IMR-90 (cell line): ENCODE measurements at regions not wholly inside any gene's neighbourhood (a gene's known extent, or its start where the extent isn't known, plus 50 kb on each side); places are given as distances from the start of the nearest gene placed in this dataset.

Source experiments
- ATAC-seq: fragments of 200-7000 bp; cut with Tn5 transposase; 2 replicates; pipeline ENCODE4 v1.9.1; 2020; ENCODE audit warnings: low read depth, mild to moderate bottlenecking, moderate library complexity
- BruUV-seq: library from RNA; stranded (reverse); fragments of 400-500 nt; replicated peaks from 2 replicates; lab custom pipeline; 2021; lab: Mats Ljungman, UMichigan
- CTCF ChIA-PET: fragments of 300-600 bp; formaldehyde crosslinking; extraction: SDS; loops from one replicate; lab custom pipeline; 2021; ENCODE audit warnings: antibody characterized with exemption; lab: Yijun Ruan, JAX
- POLR2A ChIA-PET: fragments of 300-600 bp; sonication (Branson Sonifier 250); formaldehyde crosslinking; loops from one replicate; lab custom pipeline; 2022; ENCODE audit warnings: antibody characterized with exemption; ENCODE audit not compliant: unreplicated experiment; lab: Charles Lee
- DNase-seq: peaks from one replicate; pipeline ENCODE4 v3.0.0; 2013
- H2AFZ ChIP-seq: replicated peaks from 2 replicates; pipeline ENCODE3; 2013; ENCODE audit warnings: low read length, mild to moderate bottlenecking; ENCODE audit not compliant: poor library complexity
- H2AK5ac ChIP-seq: 2 replicates; pipeline ENCODE4 v1.6.1; 2013; ENCODE audit warnings: low read depth, low read length, inconsistent platforms
- H2AK9ac ChIP-seq: replicated peaks from 2 replicates; pipeline ENCODE3; 2013; ENCODE audit warnings: mild to moderate bottlenecking, low read depth, low read length, moderate library complexity; ENCODE audit not compliant: poor library complexity
- H2BK120ac ChIP-seq: 2 replicates; pipeline ENCODE4 v1.6.1; 2013; ENCODE audit warnings: low read depth, low read length, inconsistent platforms
- H2BK15ac ChIP-seq: 3 replicates; pipeline ENCODE4 v1.6.1; 2013; ENCODE audit warnings: low read depth, low read length, inconsistent platforms
- H2BK20ac ChIP-seq: 2 replicates; pipeline ENCODE4 v1.6.1; 2013; ENCODE audit warnings: low read depth, mild to moderate bottlenecking, inconsistent platforms, low read length, moderate library complexity
- H2BK5ac ChIP-seq: 2 replicates; pipeline ENCODE4 v1.6.1; 2013; ENCODE audit warnings: mild to moderate bottlenecking, low read depth, low read length, inconsistent platforms; ENCODE audit not compliant: poor library complexity, severe bottlenecking
- H3K14ac ChIP-seq: replicated peaks from 2 replicates; pipeline ENCODE4 v1.6.1; 2013; ENCODE audit warnings: low read depth, low read length, inconsistent platforms
- H3K18ac ChIP-seq: 2 replicates; pipeline ENCODE4 v1.6.1; 2013; ENCODE audit warnings: low read depth, low read length, control low read depth
- H3K23ac ChIP-seq: 2 replicates; pipeline ENCODE4 v1.6.1; 2013; ENCODE audit warnings: low read depth, low read length, inconsistent platforms
- H3K27ac ChIP-seq: 2 replicates; pipeline ENCODE4 v1.5.1; 2013; ENCODE audit warnings: mild to moderate bottlenecking, control low read depth, low read length; ENCODE audit not compliant: insufficient read depth
- H3K27me3 ChIP-seq: 2 replicates; pipeline ENCODE4 v1.6.1; 2013; ENCODE audit warnings: low read length; ENCODE audit not compliant: control insufficient read depth, insufficient read depth
- H3K36me3 ChIP-seq: 2 replicates; pipeline ENCODE4 v1.6.1; 2013; ENCODE audit warnings: low read length, mixed read lengths; ENCODE audit not compliant: control insufficient read depth, insufficient read depth
- H3K4ac ChIP-seq: 2 replicates; pipeline ENCODE4 v1.6.1; 2013; ENCODE audit warnings: low read depth, low read length, inconsistent platforms
- H3K4me1 ChIP-seq: 2 replicates; pipeline ENCODE4 v1.6.1; 2013; ENCODE audit warnings: low read length, mixed read lengths; ENCODE audit not compliant: control insufficient read depth, insufficient read depth
- H3K4me2 ChIP-seq: 2 replicates; pipeline ENCODE4 v1.6.1; 2013; ENCODE audit warnings: low read depth, mild to moderate bottlenecking, control low read depth, low read length, moderate library complexity
- H3K4me3 ChIP-seq: 2 replicates; pipeline ENCODE4 v1.5.1; 2013; ENCODE audit warnings: low read depth, mild to moderate bottlenecking, control low read depth, low read length, moderate library complexity; ENCODE audit not compliant: insufficient read depth
- H3K56ac ChIP-seq: 2 replicates; pipeline ENCODE4 v1.6.1; 2013; ENCODE audit warnings: low read length, inconsistent platforms; ENCODE audit not compliant: insufficient read depth; ENCODE audit errors: extremely low read depth
- H3K79me1 ChIP-seq, 2 experiments: 2 replicates each; pipeline ENCODE4 v1.6.1; 2013; ENCODE audit warnings: low read length in 2 of 2, inconsistent platforms in 1 of 2, low read depth in 1 of 2
- H3K9ac ChIP-seq: 2 replicates; pipeline ENCODE4 v1.6.1; 2013; ENCODE audit warnings: low read depth, low read length, control low read depth
- H3K9me1 ChIP-seq: 2 replicates; pipeline ENCODE4 v1.6.1; 2013; ENCODE audit warnings: low read length, inconsistent platforms; ENCODE audit not compliant: insufficient read depth
- H3K9me3 ChIP-seq: 2 replicates; pipeline ENCODE4 v1.6.1; 2013; ENCODE audit warnings: low read length; ENCODE audit not compliant: control insufficient read depth, insufficient read depth
- H4K20me1 ChIP-seq: 2 replicates; pipeline ENCODE4 v1.6.1; 2013; ENCODE audit warnings: low read length, inconsistent platforms; ENCODE audit not compliant: insufficient read depth
- H4K5ac ChIP-seq: 2 replicates; pipeline ENCODE4 v1.6.1; 2013; ENCODE audit warnings: mild to moderate bottlenecking, low read depth, low read length, control low read depth
- H4K8ac ChIP-seq, 2 experiments: 2 replicates each; pipeline ENCODE4 v1.6.1; 2013; ENCODE audit warnings: low read depth in 2 of 2, low read length in 2 of 2, control low read depth in 1 of 2, inconsistent platforms in 1 of 2
- H4K91ac ChIP-seq: 2 replicates; pipeline ENCODE4 v1.6.1; 2013; ENCODE audit warnings: low read depth, low read length, inconsistent platforms; ENCODE audit not compliant: insufficient read depth
- FOS ChIP-seq: fragments of 150-350 bp; IDR thresholded peaks from 2 replicates; pipeline ENCODE4 v1.6.1; 2016; ENCODE audit warnings: low read depth, low read length
- NFE2L2 ChIP-seq: fragments of 150-350 bp; IDR thresholded peaks from 2 replicates; pipeline ENCODE4 v1.6.1; 2016; ENCODE audit warnings: low read depth, mild to moderate bottlenecking, low read length
- WGBS, 2 experiments: methylation state at CpG; one replicate each; pipeline versions ENCODE4 v1.1.5 to v1.1.7; 2013; ENCODE audit warnings: missing lambda C conversion rate in 2 of 2; ENCODE audit not compliant: insufficient read length in 1 of 2; ENCODE audit errors: extremely low coverage in 2 of 2; 5-methylcytosine and 5-hydroxymethylcytosine counted together
- dilution Hi-C: fragments of 300-500 bp; cut with HindIII; formaldehyde crosslinking; loops from one replicate; pipeline ENCODE4 v1.14.3; 2018; ENCODE audit warnings: low sequenced_read_pairs; ENCODE audit not compliant: unreplicated experiment
- in situ Hi-C: fragments of 300-500 bp; cut with MboI; formaldehyde crosslinking; loops from 3 replicates; pipeline ENCODE4 v1.14.3; 2019; ENCODE audit warnings: low sequenced_read_pairs, inconsistent platforms, mixed read lengths
- intact Hi-C: fragments of 100-400 bp; cut with micrococcal nuclease; formaldehyde crosslinking; loops from 2 replicates; pipeline ENCODE4 v1.10.0; 2022

DNA sequence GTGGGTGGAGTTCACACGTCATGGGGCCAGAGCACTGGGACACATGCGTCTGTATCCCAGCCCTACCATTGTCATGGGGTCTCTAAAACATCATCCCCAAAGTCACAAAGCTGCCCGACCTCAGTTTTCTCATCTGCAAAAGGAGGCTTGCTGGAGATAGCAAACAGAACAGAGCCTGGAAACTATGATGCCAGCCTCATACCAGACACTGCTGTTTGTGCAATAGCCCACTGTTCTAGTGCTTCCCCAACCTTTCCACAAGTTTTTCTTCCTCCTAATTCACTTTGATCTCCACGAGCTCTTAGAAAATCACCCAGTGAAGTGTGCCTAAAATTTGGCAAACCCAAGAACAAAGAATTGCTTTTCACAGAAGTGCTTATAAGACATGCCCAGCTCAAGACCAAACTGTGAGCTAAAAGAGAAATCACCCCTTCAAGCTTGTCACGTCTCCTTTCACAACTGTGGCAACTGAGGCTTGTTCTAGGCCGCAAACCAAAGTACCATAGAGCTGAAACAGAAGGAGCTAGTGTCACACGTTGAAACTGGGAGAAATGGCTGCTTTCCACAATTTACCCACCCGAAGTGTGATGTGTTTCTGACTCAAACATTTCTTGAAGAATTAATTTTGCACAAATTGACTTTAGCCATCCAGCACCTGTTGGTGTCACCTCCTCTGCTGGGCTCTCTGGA lies 162.7 kb upstream of the ID2 start:
- H3K9me3 ChIP-seq, result peaks cover 2% of the 10 kb centered on the region; the same call in 1 of the 2 replicates
- no CpG with 5 or more reads among the region's 8 CpGs for WGBS, 2 experiments
- no peaks in the 10 kb centered on the region for H3K36me3 ChIP-seq
- peaks cover 21% of the 10 kb centered on the region for H3K27me3 ChIP-seq
- H2AK9ac ChIP-seq, result no peak overlapping the region
- no peak overlapping the region for H3K18ac ChIP-seq
- no peak overlapping the region for H3K23ac ChIP-seq
- H4K8ac ChIP-seq, result no peak overlapping the region
- TF ChIP-seq FOS, result no peak
- no peak for TF ChIP-seq NFE2L2
- H4K91ac ChIP-seq, result no peak overlapping the region
- in situ Hi-C loops, result no loop called here
- H3K14ac ChIP-seq, result no peak overlapping the region
- H3K4me1 ChIP-seq, result no peaks in the 10 kb centered on the region; the same call in 1 of the 2 replicates
- DNase-seq (no peak), ATAC-seq (no peak)
- H3K79me1 ChIP-seq, result no peaks in the 10 kb centered on the region
- H3K27ac ChIP-seq, result no peak overlapping the region
- CTCF ChIA-PET, result interaction anchor here (1.0 to 1.3 kb wide), 2 partner anchors 11 to 314 kb away, joined by 4 to 6 read pairs; no protein-coding TSS in a partner anchor
- no peaks in the 10 kb centered on the region for H4K20me1 ChIP-seq
- H2BK20ac ChIP-seq, result no peak overlapping the region
- H2BK120ac ChIP-seq, result no peak overlapping the region
- intact Hi-C loops, result loop anchor here (10.0 kb wide), 1 partner anchor 166 kb away; the partner anchor contains the start of gene ID2
- no peak overlapping the region for H3K4me3 ChIP-seq
- BruUV-seq, result no TSS peak
- H2BK15ac ChIP-seq, result no peak overlapping the region
- no peak overlapping the region for H2AK5ac ChIP-seq
- no peak overlapping the region for H2BK5ac ChIP-seq
- POLR2A ChIA-PET, result no interaction called here
- H2AFZ ChIP-seq, result no peak overlapping the region
- dilution Hi-C loops, result no loop called here
- no peak overlapping the region for H4K5ac ChIP-seq
- H3K9me1 ChIP-seq, result no peaks in the 10 kb centered on the region
- H3K56ac ChIP-seq, result no peak overlapping the region
- no peak overlapping the region for H3K9ac ChIP-seq
- H3K4ac ChIP-seq, result no peak overlapping the region
- H3K4me2 ChIP-seq, result no peak overlapping the region
